Endothelial cell of umbilical vein (primary cell): ENCODE measurements at regions not wholly inside any gene's neighbourhood (a gene's known extent, or its start where the extent isn't known, plus 50 kb on each side); places are given as distances from the start of the nearest gene placed in this dataset.

Source experiments
- BruUV-seq: library from RNA; stranded (reverse); fragments of 400-500 nt; replicated peaks from 2 replicates; lab custom pipeline; 2021; lab: Mats Ljungman, UMichigan
- CTCF ChIA-PET: fragments of 300-600, 350-600 bp; sonication (Branson Sonifier 250); formaldehyde crosslinking; loops from one replicate; lab custom pipeline; 2021; ENCODE audit warnings: antibody characterized with exemption, inconsistent platforms; lab: Charles Lee
- POLR2A ChIA-PET: fragments of 300-600, 350-600 bp; sonication (Branson Sonifier 250); formaldehyde crosslinking; loops from one replicate; lab custom pipeline; 2021; ENCODE audit warnings: antibody characterized with exemption, inconsistent platforms; lab: Charles Lee
- DNase-seq: peaks from one replicate; pipeline ENCODE4 v3.0.0-alpha.2; 2011; ENCODE audit warnings: low read depth, low spot score
- FAIRE-seq: peaks from 2 replicates; lab custom pipeline; 2011; peaks lifted over from hg19 to GRCh38; lab: Jason Lieb, UNC
- H2AFZ ChIP-seq: 2 replicates; pipeline ENCODE4 v1.6.0; 2012; ENCODE audit warnings: low read depth, low read length, control low read depth, inconsistent platforms
- H3K27ac ChIP-seq: 2 replicates; pipeline ENCODE4 v1.5.1; 2011; ENCODE audit warnings: low read depth, mild to moderate bottlenecking, control low read depth, low read length, moderate library complexity; ENCODE audit not compliant: insufficient read depth
- H3K27me3 ChIP-seq, 2 experiments: 2 replicates each; pipeline versions ENCODE4 v1.6.0 to v1.6.1; 2011; ENCODE audit warnings: low read length in 2 of 2, mixed read lengths in 1 of 2; ENCODE audit not compliant: control insufficient read depth in 2 of 2, insufficient read depth in 2 of 2
- H3K36me3 ChIP-seq, 2 experiments: 2 replicates in 1 of 2; 3 replicates in 1 of 2; pipeline ENCODE4 v1.5.1; 2011; ENCODE audit warnings: low read length in 2 of 2, mild to moderate bottlenecking in 1 of 2, moderate library complexity in 1 of 2; ENCODE audit not compliant: control insufficient read depth in 2 of 2, insufficient read depth in 2 of 2; ENCODE audit errors: extremely low read depth in 1 of 2
- H3K4me1 ChIP-seq: 3 replicates; pipeline ENCODE4 v1.5.1; 2011; ENCODE audit warnings: mild to moderate bottlenecking, low read length; ENCODE audit not compliant: control insufficient read depth, insufficient read depth; ENCODE audit errors: extremely low read depth
- H3K4me2 ChIP-seq: 2 replicates; pipeline ENCODE4 v1.6.1; 2011; ENCODE audit warnings: low read length, control low read depth, mixed read lengths; ENCODE audit not compliant: insufficient read depth
- H3K4me3 ChIP-seq, 3 experiments: fragments of 200-600 bp in 1 of 3; sonication (generic), shearing (Covaris generic) in 1 of 3; replicated peaks in 1 of 3; 2 replicates each; pipeline ENCODE4 v1.5.1; 2011 to 2016; ENCODE audit warnings: control low read depth in 3 of 3, low read length in 3 of 3, mild to moderate bottlenecking in 2 of 3, inconsistent platforms in 1 of 3, low read depth in 1 of 3, moderate library complexity in 1 of 3; ENCODE audit not compliant: insufficient read depth in 1 of 3
- H3K79me2 ChIP-seq: 2 replicates; pipeline ENCODE4 v1.6.0; 2012; ENCODE audit warnings: low read length, inconsistent platforms; ENCODE audit not compliant: control insufficient read depth, insufficient read depth
- H3K9ac ChIP-seq: replicated peaks from 2 replicates; pipeline ENCODE3; 2011; ENCODE audit warnings: low read length, control low read depth; ENCODE audit not compliant: insufficient read depth; ENCODE audit errors: extremely low read depth
- H3K9me1 ChIP-seq: replicated peaks from 3 replicates; pipeline ENCODE4 v1.6.0; 2011; ENCODE audit warnings: mild to moderate bottlenecking, low read length; ENCODE audit not compliant: control insufficient read depth, insufficient read depth; ENCODE audit errors: extremely low read depth
- H3K9me3 ChIP-seq: replicated peaks from 2 replicates; pipeline ENCODE4 v1.5.1; 2012; ENCODE audit warnings: low read length, inconsistent platforms; ENCODE audit not compliant: control insufficient read depth, insufficient read depth
- H4K20me1 ChIP-seq: replicated peaks from 2 replicates; pipeline ENCODE3; 2011; ENCODE audit warnings: mild to moderate bottlenecking, low read length; ENCODE audit not compliant: control insufficient read depth, insufficient read depth; ENCODE audit errors: extremely low read depth
- EZH2 ChIP-seq: IDR thresholded peaks from 2 replicates; pipeline ENCODE4 v1.6.1; 2012; ENCODE audit warnings: borderline replicate concordance, low read depth, mild to moderate bottlenecking, moderate library complexity, low read length, inconsistent platforms; ENCODE audit not compliant: severe bottlenecking
- FOS ChIP-seq: IDR thresholded peaks from 2 replicates; pipeline ENCODE4 v1.6.1; 2011; ENCODE audit warnings: mild to moderate bottlenecking, low read length, moderate library complexity, borderline replicate concordance; ENCODE audit not compliant: insufficient read depth
- GATA2 ChIP-seq: IDR thresholded peaks from 2 replicates; pipeline ENCODE4 v1.7.0; 2011; ENCODE audit warnings: low read depth, mild to moderate bottlenecking, moderate library complexity, mixed read lengths, low read length; ENCODE audit not compliant: insufficient read length, insufficient read depth
- JUN ChIP-seq: IDR thresholded peaks from 2 replicates; pipeline ENCODE4 v1.6.1; 2011; ENCODE audit warnings: borderline replicate concordance, low read depth; ENCODE audit not compliant: insufficient read length, insufficient read depth
- MYC ChIP-seq: IDR thresholded peaks from one replicate; pipeline ENCODE4 v1.6.1; 2011; ENCODE audit warnings: mild to moderate bottlenecking, low read depth, low read length
- POLR2A ChIP-seq: IDR thresholded peaks from 2 replicates; pipeline ENCODE4 v1.6.1; 2012; ENCODE audit warnings: low read depth, mild to moderate bottlenecking, control low read depth, low read length
- POLR2AphosphoS5 ChIP-seq: IDR thresholded peaks from 2 replicates; pipeline ENCODE4 v1.6.1; 2012; ENCODE audit warnings: low read depth, mild to moderate bottlenecking, control low read depth, low read length, moderate library complexity; ENCODE audit not compliant: insufficient read depth
- dilution Hi-C: fragments of 300-500 bp; cut with MboI; formaldehyde crosslinking; loops from one replicate; pipeline ENCODE4 v1.15.0; 2019; ENCODE audit warnings: low sequenced_read_pairs; ENCODE audit not compliant: extremely low pct_ligation_motif_present
- intact Hi-C: fragments of 100-400 bp; cut with micrococcal nuclease; formaldehyde crosslinking; loops from one replicate; pipeline ENCODE4 v1.10.0; 2022
- TF ChIP-seq, protein P1 (sequence below), 2 donors: IDR thresholded peaks; 1 replicate in 1 of 2; 2 replicates in 1 of 2; pipeline ENCODE4 v1.5.1; 2011; ENCODE audit warnings: low read length in 2 of 2, mild to moderate bottlenecking in 2 of 2, moderate library complexity in 2 of 2, control low read depth in 1 of 2, inconsistent platforms in 1 of 2, low read depth in 1 of 2; ENCODE audit not compliant: insufficient read depth in 1 of 2; ENCODE audit errors: extremely low read depth in 1 of 2
- TF ChIP-seq, protein P2 (sequence below): IDR thresholded peaks from 2 replicates; pipeline ENCODE4 v1.6.1; 2011; ENCODE audit not compliant: insufficient read depth, insufficient read length

DNA sequence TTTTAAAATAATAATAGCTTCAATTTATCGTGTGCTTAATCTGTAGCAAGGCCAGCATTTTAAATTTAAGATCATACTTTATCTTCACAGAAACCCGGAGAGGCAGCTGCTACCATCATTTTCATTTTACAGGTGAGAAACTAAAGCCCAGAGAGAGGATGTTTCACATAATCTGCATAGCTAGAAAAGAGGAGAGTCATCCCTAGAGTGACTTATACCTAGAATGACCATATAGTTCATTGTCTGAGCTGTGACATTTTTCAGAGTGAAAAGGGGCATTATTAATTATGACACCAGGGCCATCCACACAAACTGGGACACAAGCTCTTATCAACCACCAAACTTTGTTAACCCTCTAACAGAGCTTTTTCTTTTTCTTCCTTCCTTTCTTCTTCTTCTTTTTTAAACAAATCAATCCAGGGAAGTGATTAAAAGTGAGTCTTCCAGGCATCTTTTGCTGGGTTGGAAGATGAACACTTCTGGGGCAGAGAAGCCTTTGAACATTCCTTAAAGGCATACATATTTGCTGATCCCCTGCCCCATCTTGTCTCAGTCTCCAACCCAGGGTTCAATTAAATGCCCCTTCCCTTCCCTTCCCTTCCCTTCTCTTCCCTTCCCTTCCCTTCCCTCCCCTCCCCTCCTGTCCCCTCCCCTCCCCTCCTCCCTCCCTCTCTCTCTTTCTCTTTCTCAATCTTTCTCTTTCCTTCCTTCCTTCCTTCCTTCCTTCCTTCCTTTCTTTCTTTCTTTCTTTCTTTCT, 272.5 kb upstream of the JAG1 start:
- Histone ChIP-seq H3K9ac (no peak overlapping the region), H2AFZ (no peak overlapping the region), H3K27ac (no peak overlapping the region), H3K4me1 (no peaks in the 10 kb centered on the region), H3K36me3 (no peaks in the 10 kb centered on the region), H3K9me1 (no peaks in the 10 kb centered on the region), H3K4me3 (no peak overlapping the region), H3K79me2 (no peaks in the 10 kb centered on the region), H3K9me3 (no peaks in the 10 kb centered on the region), H4K20me1 (no peaks in the 10 kb centered on the region), H3K27me3 (no peaks in the 10 kb centered on the region), H3K4me2 (no peak overlapping the region)
- POLR2A ChIA-PET, result no interaction called here
- CTCF ChIA-PET, result interaction anchor here (0.9 kb wide), 1 partner anchor 19 kb away, joined by 3 read pairs; no protein-coding TSS in a partner anchor
- no TSS peak for BruUV-seq
- DNase-seq (no peak), FAIRE-seq (no peak)
- intact Hi-C loops, result no loop called here
- TF ChIP-seq POLR2A, result no peak
- no peak for TF ChIP-seq JUN
- TF ChIP-seq, protein P1, sequence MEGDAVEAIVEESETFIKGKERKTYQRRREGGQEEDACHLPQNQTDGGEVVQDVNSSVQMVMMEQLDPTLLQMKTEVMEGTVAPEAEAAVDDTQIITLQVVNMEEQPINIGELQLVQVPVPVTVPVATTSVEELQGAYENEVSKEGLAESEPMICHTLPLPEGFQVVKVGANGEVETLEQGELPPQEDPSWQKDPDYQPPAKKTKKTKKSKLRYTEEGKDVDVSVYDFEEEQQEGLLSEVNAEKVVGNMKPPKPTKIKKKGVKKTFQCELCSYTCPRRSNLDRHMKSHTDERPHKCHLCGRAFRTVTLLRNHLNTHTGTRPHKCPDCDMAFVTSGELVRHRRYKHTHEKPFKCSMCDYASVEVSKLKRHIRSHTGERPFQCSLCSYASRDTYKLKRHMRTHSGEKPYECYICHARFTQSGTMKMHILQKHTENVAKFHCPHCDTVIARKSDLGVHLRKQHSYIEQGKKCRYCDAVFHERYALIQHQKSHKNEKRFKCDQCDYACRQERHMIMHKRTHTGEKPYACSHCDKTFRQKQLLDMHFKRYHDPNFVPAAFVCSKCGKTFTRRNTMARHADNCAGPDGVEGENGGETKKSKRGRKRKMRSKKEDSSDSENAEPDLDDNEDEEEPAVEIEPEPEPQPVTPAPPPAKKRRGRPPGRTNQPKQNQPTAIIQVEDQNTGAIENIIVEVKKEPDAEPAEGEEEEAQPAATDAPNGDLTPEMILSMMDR (IDR thresholded peaks at IDR 0.05; ENCODE audit: extremely low read depth in 1 of 2, insufficient read depth in 1 of 2, low read depth in 1 of 2, low read length in 2 of 2), result no peak
- TF ChIP-seq EZH2, result no peak
- TF ChIP-seq GATA2, result no peak
- TF ChIP-seq, protein P2, sequence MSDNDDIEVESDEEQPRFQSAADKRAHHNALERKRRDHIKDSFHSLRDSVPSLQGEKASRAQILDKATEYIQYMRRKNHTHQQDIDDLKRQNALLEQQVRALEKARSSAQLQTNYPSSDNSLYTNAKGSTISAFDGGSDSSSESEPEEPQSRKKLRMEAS, result no peak
- TF ChIP-seq MYC, result no peak
- TF ChIP-seq FOS, result no peak
- TF ChIP-seq POLR2AphosphoS5, result no peak
- dilution Hi-C loops, result no loop called here
